Fibroblast of skin of abdomen (primary cell): ENCODE measurements at regions not wholly inside any gene's neighbourhood (a gene's known extent, or its start where the extent isn't known, plus 50 kb on each side); places are given as distances from the start of the nearest gene placed in this dataset.
A peak's percentile ranks its signal among the peaks of the same experiment; 100 is the strongest.
"Not testable (repeated sequence)": the region's sequence is repeated elsewhere in the genome, so short reads cannot be mapped to it uniquely, and the experiment has no call there.

ENCODE experiments used
- DNase-seq: peaks from one replicate; pipeline ENCODE4 v3.0.0-alpha.2; 2013

GRCh38 chr11:126149759-126150625 lies 61.5 kb downstream of the RPUSD4 start:
- DNase-seq = no peak

GRCh38 chr11:126148317-126148716 lies 63.1 kb downstream of the RPUSD4 start:
- DNase-seq = no peak

GRCh38 chr11:126147208-126148111 lies 64.0 kb downstream of the RPUSD4 start:
- no peak for DNase-seq

- DNase-seq = no peak
These were observed 64.8 kb downstream of the RPUSD4 start for GRCh38 chr11:126146454-126147192.

- DNase-seq = no peak
These were observed 65.5 kb downstream of the RPUSD4 start for GRCh38 chr11:126145954-126146353.

GRCh38 chr11:126143491-126143890 lies 68.0 kb downstream of the RPUSD4 start:
- DNase-seq = not testable (repeated sequence)

- peak; percentile 92 for DNase-seq
These were observed 70.5 kb downstream of the RPUSD4 start for GRCh38 chr11:126140926-126141280.

GRCh38 chr11:126140201-126140925 lies 71.1 kb downstream of the RPUSD4 start:
- no peak for DNase-seq

GRCh38 chr11:126139111-126140091 lies 72.0 kb downstream of the RPUSD4 start:
- DNase-seq = peak; percentile 82

GRCh38 chr11:126138636-126139035 lies 72.8 kb downstream of the RPUSD4 start:
- DNase-seq = no peak

GRCh38 chr11:126137136-126137535 lies 74.3 kb downstream of the RPUSD4 start:
- DNase-seq = peak; percentile 62

- DNase-seq = peak; percentile 90
These were observed 73.8 kb upstream of the CDON start for GRCh38 chr11:126136507-126136906.

- peak; percentile 48 for DNase-seq
These were observed 72.8 kb upstream of the CDON start for GRCh38 chr11:126135235-126136176.

GRCh38 chr11:126134461-126135155 lies 71.9 kb upstream of the CDON start:
- DNase-seq = no peak

- no peak for DNase-seq
These were observed 71.2 kb upstream of the CDON start for GRCh38 chr11:126133901-126134300.

- DNase-seq = no peak
These were observed 69.7 kb upstream of the CDON start for GRCh38 chr11:126132319-126132718.

GRCh38 chr11:126130781-126131180 lies 68.1 kb upstream of the CDON start:
- DNase-seq = not testable (repeated sequence)

GRCh38 chr11:126129727-126130671 lies 67.3 kb upstream of the CDON start:
- DNase-seq = no peak
